Liver (tissue), 8 donors: ENCODE measurements at regions not wholly inside any gene's neighbourhood (a gene's known extent, or its start where the extent isn't known, plus 50 kb on each side); places are given as distances from the start of the nearest gene placed in this dataset.
A peak's percentile ranks its signal among the peaks of the same experiment; 100 is the strongest.

Experiments
- DNase-seq: peaks from one replicate; pipeline ENCODE4 v3.0.0-alpha.2; 2017; ENCODE audit warnings: low spot score
- H3K27ac ChIP-seq, 2 donors: one replicate each; pipeline ENCODE4 v1.7.0; 2013; ENCODE audit warnings: inconsistent platforms in 2 of 2, low read length in 2 of 2, control low read depth in 1 of 2, low read depth in 1 of 2, mild to moderate bottlenecking in 1 of 2
- H3K27me3 ChIP-seq, 4 donors: one replicate each; pipeline versions ENCODE4 v1.6.1 to v1.7.0; 2013; ENCODE audit warnings: low read length in 3 of 4, inconsistent platforms in 1 of 4, mild to moderate bottlenecking in 1 of 4, moderate library complexity in 1 of 4; ENCODE audit not compliant: control insufficient read depth in 4 of 4, insufficient read depth in 4 of 4
- H3K36me3 ChIP-seq, 4 donors: one replicate each; pipeline versions ENCODE4 v1.6.1 to v1.7.0; 2013; ENCODE audit warnings: low read length in 3 of 4, mild to moderate bottlenecking in 3 of 4, low read depth in 1 of 4, moderate library complexity in 1 of 4; ENCODE audit not compliant: control insufficient read depth in 4 of 4, insufficient read depth in 3 of 4
- H3K4me1 ChIP-seq, 4 donors: one replicate each; pipeline versions ENCODE4 v1.6.1 to v1.7.0; 2013; ENCODE audit warnings: low read length in 3 of 4, mild to moderate bottlenecking in 3 of 4, moderate library complexity in 1 of 4; ENCODE audit not compliant: control insufficient read depth in 4 of 4, insufficient read depth in 4 of 4
- H3K4me3 ChIP-seq, 3 donors: one replicate each; pipeline versions ENCODE4 v1.6.1 to v1.7.0; 2013; ENCODE audit warnings: low read length in 3 of 3, control low read depth in 1 of 3, low read depth in 1 of 3, mild to moderate bottlenecking in 1 of 3
- H3K9ac ChIP-seq, 2 donors: one replicate each; pipeline ENCODE4 v1.7.0; 2013; ENCODE audit warnings: low read length in 2 of 2, mild to moderate bottlenecking in 2 of 2, moderate library complexity in 2 of 2, control low read depth in 1 of 2, low read depth in 1 of 2
- H3K9me3 ChIP-seq, 4 donors: one replicate each; pipeline versions ENCODE4 v1.6.1 to v1.7.0; 2013; ENCODE audit warnings: low read length in 3 of 4; ENCODE audit not compliant: control insufficient read depth in 4 of 4
- ATF3 ChIP-seq: IDR thresholded peaks from 2 replicates; pipeline ENCODE4 v1.6.1; 2016; ENCODE audit warnings: antibody characterized with exemption
- CTCF ChIP-seq: fragments of 150-350 bp; IDR thresholded peaks from 2 replicates; pipeline ENCODE4 v1.5.1; 2017; ENCODE audit warnings: improper control_type of control experiment, low read depth, low read length; ENCODE audit not compliant: missing input control
- EGR1 ChIP-seq, 2 donors: IDR thresholded peaks; 2 replicates each; pipeline ENCODE4 v1.6.1; 2016 to 2018; ENCODE audit warnings: antibody characterized with exemption in 2 of 2, low read depth in 2 of 2
- FOXA1 ChIP-seq: IDR thresholded peaks from 2 replicates; pipeline ENCODE4 v1.6.1; 2016; ENCODE audit warnings: antibody characterized with exemption
- FOXA2 ChIP-seq: IDR thresholded peaks from 2 replicates; pipeline ENCODE4 v1.6.1; 2016; ENCODE audit warnings: antibody characterized with exemption
- GABPA ChIP-seq, 2 donors: IDR thresholded peaks in 1 of 2; conservative IDR thresholded peaks in 1 of 2; 2 replicates each; pipeline ENCODE4 v1.6.1; 2016; ENCODE audit warnings: antibody characterized with exemption in 2 of 2, mild to moderate bottlenecking in 1 of 2, moderate library complexity in 1 of 2
- HNF4A ChIP-seq, 2 donors: conservative IDR thresholded peaks; 2 replicates each; pipeline ENCODE4 v1.6.1; 2016; ENCODE audit warnings: antibody characterized with exemption in 2 of 2, mild to moderate bottlenecking in 2 of 2
- HNF4G ChIP-seq: IDR thresholded peaks from 2 replicates; pipeline ENCODE4 v1.6.1; 2016; ENCODE audit warnings: antibody characterized with exemption
- JUND ChIP-seq, 2 donors: IDR thresholded peaks; 2 replicates each; pipeline ENCODE4 v1.6.1; 2016; ENCODE audit warnings: antibody characterized with exemption in 2 of 2
- MAX ChIP-seq: IDR thresholded peaks from 2 replicates; pipeline ENCODE4 v1.6.1; 2016; ENCODE audit warnings: antibody characterized with exemption
- NR2F2 ChIP-seq: IDR thresholded peaks from 2 replicates; pipeline ENCODE4 v1.6.1; 2016; ENCODE audit warnings: antibody characterized with exemption
- RAD21 ChIP-seq, 2 donors: IDR thresholded peaks; 2 replicates each; pipeline ENCODE4 v1.6.1; 2016; ENCODE audit warnings: antibody characterized with exemption in 2 of 2, mild to moderate bottlenecking in 2 of 2
- RXRA ChIP-seq, 2 donors: IDR thresholded peaks; 2 replicates each; pipeline ENCODE4 v1.6.1; 2017 to 2018; ENCODE audit warnings: antibody characterized with exemption in 2 of 2, mild to moderate bottlenecking in 1 of 2
- SP1 ChIP-seq: IDR thresholded peaks from 2 replicates; pipeline ENCODE4 v1.6.1; 2018; ENCODE audit warnings: antibody characterized with exemption, mild to moderate bottlenecking
- TAF1 ChIP-seq: conservative IDR thresholded peaks from 2 replicates; pipeline ENCODE4 v1.6.1; 2016; ENCODE audit warnings: antibody characterized with exemption, mild to moderate bottlenecking
- YY1 ChIP-seq: IDR thresholded peaks from 2 replicates; pipeline ENCODE4 v1.6.1; 2016; ENCODE audit warnings: antibody characterized with exemption, mild to moderate bottlenecking
- ZBTB33 ChIP-seq: IDR thresholded peaks from 2 replicates; pipeline ENCODE4 v1.6.1; 2016; ENCODE audit warnings: antibody characterized with exemption
- WGBS: extraction: QIAGEN DNeasy Blood & Tissue Kit; methylation state at CpG from one replicate; pipeline ENCODE4 v1.1.7; 2013; 5-methylcytosine and 5-hydroxymethylcytosine counted together
- TF ChIP-seq, protein P1 (sequence below): IDR thresholded peaks from 2 replicates; pipeline ENCODE4 v1.6.1; 2016; ENCODE audit warnings: antibody characterized with exemption, mild to moderate bottlenecking
- donor health status: healthy.
- donor health status: healthy.
- donor health status: healthy.
- donor health status: healthy.
- donor health status: healthy.

GRCh38 chr10:23499372-23500132 lies 60.7 kb downstream of the OTUD1 start (continued):
- TF ChIP-seq, protein P1, sequence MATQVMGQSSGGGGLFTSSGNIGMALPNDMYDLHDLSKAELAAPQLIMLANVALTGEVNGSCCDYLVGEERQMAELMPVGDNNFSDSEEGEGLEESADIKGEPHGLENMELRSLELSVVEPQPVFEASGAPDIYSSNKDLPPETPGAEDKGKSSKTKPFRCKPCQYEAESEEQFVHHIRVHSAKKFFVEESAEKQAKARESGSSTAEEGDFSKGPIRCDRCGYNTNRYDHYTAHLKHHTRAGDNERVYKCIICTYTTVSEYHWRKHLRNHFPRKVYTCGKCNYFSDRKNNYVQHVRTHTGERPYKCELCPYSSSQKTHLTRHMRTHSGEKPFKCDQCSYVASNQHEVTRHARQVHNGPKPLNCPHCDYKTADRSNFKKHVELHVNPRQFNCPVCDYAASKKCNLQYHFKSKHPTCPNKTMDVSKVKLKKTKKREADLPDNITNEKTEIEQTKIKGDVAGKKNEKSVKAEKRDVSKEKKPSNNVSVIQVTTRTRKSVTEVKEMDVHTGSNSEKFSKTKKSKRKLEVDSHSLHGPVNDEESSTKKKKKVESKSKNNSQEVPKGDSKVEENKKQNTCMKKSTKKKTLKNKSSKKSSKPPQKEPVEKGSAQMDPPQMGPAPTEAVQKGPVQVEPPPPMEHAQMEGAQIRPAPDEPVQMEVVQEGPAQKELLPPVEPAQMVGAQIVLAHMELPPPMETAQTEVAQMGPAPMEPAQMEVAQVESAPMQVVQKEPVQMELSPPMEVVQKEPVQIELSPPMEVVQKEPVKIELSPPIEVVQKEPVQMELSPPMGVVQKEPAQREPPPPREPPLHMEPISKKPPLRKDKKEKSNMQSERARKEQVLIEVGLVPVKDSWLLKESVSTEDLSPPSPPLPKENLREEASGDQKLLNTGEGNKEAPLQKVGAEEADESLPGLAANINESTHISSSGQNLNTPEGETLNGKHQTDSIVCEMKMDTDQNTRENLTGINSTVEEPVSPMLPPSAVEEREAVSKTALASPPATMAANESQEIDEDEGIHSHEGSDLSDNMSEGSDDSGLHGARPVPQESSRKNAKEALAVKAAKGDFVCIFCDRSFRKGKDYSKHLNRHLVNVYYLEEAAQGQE: no peak
- TF ChIP-seq EGR1 (IDR thresholded peaks at IDR 0.05; ENCODE audit: low read depth in 2 of 2) (no peak), RAD21 (IDR thresholded peaks at IDR 0.05) (no peak), FOXA1 (no peak), RXRA (IDR thresholded peaks at IDR 0.05) (no peak), TAF1 (no peak)

DNA sequence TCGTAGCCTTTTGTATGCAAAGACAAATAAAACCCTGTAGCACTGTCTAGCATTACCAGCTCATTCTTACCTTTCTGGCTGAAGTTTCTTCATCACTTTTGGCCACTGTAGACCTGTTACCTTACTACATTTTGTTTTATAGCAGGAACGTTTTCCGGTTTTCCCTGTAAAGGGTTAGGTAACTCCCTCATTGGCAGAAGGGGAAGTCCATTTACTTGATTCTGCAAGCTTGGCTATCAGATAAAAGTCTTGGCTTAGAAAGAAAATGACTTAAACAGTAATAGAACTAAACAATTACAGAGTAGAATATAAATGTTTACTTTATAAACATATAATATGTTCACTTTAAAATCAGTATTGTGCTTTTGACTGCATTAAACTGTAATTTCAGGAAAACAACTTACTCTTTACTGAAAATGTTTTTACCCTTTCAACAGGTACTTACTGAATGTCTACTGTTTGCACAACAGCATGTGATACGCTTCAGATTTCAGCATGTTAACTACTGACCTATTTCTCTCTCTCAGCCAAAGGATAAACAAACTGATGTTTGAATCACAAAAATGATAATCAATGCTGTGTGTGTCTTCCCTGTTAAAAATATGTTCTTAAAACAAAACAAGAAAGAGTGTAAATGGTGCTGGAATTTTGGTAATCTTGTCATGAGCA lies 67.1 kb downstream of the OTUD1 start:
- Histone ChIP-seq H3K27me3 (no peaks in the 10 kb centered on the region), H3K36me3 (no peaks in the 10 kb centered on the region), H3K4me1 (peaks cover 0 to 8% (median 6%) of the 10 kb centered on the region in 4 donors), H3K4me3 (no peak overlapping the region), H3K9ac (no peak overlapping the region), H3K27ac (peak overlapping the region; percentile 76 to 93), H3K9me3 (no peaks in the 10 kb centered on the region)
- 29% methylated on average over 4 of the region's 4 CpGs for WGBS
- TF ChIP-seq FOXA1: no peak
- TF ChIP-seq FOXA2: peak; percentile 56
- no peak for TF ChIP-seq CTCF
- no peak for TF ChIP-seq ATF3
- TF ChIP-seq JUND (IDR thresholded peaks at IDR 0.05): peak in 1 of 2 donors; percentile 36
- TF ChIP-seq EGR1 (IDR thresholded peaks at IDR 0.05; ENCODE audit: low read depth in 2 of 2): peak in 1 of 2 donors; percentile 17
- peak in 1 of 2 donors; percentile 18 for TF ChIP-seq GABPA (IDR thresholded peaks at IDR 0.05 in 1 of 2, conservative IDR thresholded peaks at IDR 0.05 in 1 of 2)
- TF ChIP-seq, protein P1: peak; percentile 25
- TF ChIP-seq NR2F2: no peak
- no peak for TF ChIP-seq HNF4G
- no peak for TF ChIP-seq RAD21 (IDR thresholded peaks at IDR 0.05)
- peak; percentile 65 for TF ChIP-seq ZBTB33
- peak; percentile 79 for TF ChIP-seq SP1
- peak; percentile 73 for TF ChIP-seq MAX
- peak in 1 of 2 donors; percentile 49 for TF ChIP-seq HNF4A (conservative IDR thresholded peaks at IDR 0.05)
- peak; percentile 44 for TF ChIP-seq YY1
- peak; percentile 54 to 58 for TF ChIP-seq RXRA (IDR thresholded peaks at IDR 0.05)
- no peak for TF ChIP-seq TAF1
- DNase-seq: no peak
